MM.1S (cell line): ENCODE measurements at regions not wholly inside any gene's neighbourhood (a gene's known extent, or its start where the extent isn't known, plus 50 kb on each side); places are given as distances from the start of the nearest gene placed in this dataset.

Experiments
- DNase-seq: peaks from one replicate; pipeline ENCODE4 v3.0.0-alpha.2; 2015
- H2AFZ ChIP-seq: fragments of 300-600 bp; sonication (generic); 2 replicates; pipeline ENCODE4 v1.6.0; 2016; ENCODE audit warnings: antibody characterized with exemption, low read length
- H3F3A ChIP-seq: fragments of 300-600 bp; sonication (generic); 2 replicates; pipeline ENCODE4 v1.6.1; 2016; ENCODE audit warnings: mild to moderate bottlenecking, antibody characterized with exemption, low read length, moderate library complexity, mixed read lengths; ENCODE audit not compliant: insufficient read depth
- H3K27ac ChIP-seq: fragments of 300-600 bp; sonication (generic); 2 replicates; pipeline ENCODE4 v1.5.1; 2016; ENCODE audit warnings: mild to moderate bottlenecking, low read length
- H3K27me3 ChIP-seq: fragments of 300-600 bp; sonication (generic); replicated peaks from 2 replicates; pipeline ENCODE4 v1.6.0; 2016; ENCODE audit warnings: low read length; ENCODE audit not compliant: insufficient read depth
- H3K36me3 ChIP-seq: fragments of 300-600 bp; sonication (generic); replicated peaks from 2 replicates; pipeline ENCODE4 v1.6.1; 2016; ENCODE audit warnings: mild to moderate bottlenecking, low read length, mixed read lengths; ENCODE audit not compliant: insufficient read depth
- H3K4me1 ChIP-seq: fragments of 300-600 bp; sonication (generic); 2 replicates; pipeline ENCODE4 v1.6.1; 2016; ENCODE audit warnings: low read length, mixed read lengths
- H3K4me2 ChIP-seq: fragments of 300-600 bp; sonication (generic); 2 replicates; pipeline ENCODE4 v1.6.0; 2016; ENCODE audit warnings: low read depth, low read length
- H3K4me3 ChIP-seq: fragments of 300-600 bp; sonication (generic); 2 replicates; pipeline ENCODE4 v1.5.1; 2016; ENCODE audit warnings: low read length, mixed read lengths
- H3K79me2 ChIP-seq: fragments of 300-600 bp; sonication (generic); 2 replicates; pipeline ENCODE4 v1.6.1; 2016; ENCODE audit warnings: mixed run types, low read length, mixed read lengths
- H3K9ac ChIP-seq: fragments of 300-600 bp; sonication (generic); 2 replicates; pipeline ENCODE4 v1.6.1; 2016; ENCODE audit warnings: low read length, mixed read lengths
- H3K9me2 ChIP-seq: fragments of 300-600 bp; sonication (generic); replicated peaks from 2 replicates; pipeline ENCODE4 v1.6.1; 2016; ENCODE audit warnings: mild to moderate bottlenecking, low read length, mixed read lengths; ENCODE audit not compliant: insufficient read depth
- H3K9me3 ChIP-seq: fragments of 300-600 bp; sonication (generic); replicated peaks from 2 replicates; pipeline ENCODE4 v1.6.1; 2016; ENCODE audit warnings: mild to moderate bottlenecking, low read length, mixed read lengths; ENCODE audit not compliant: insufficient read depth
- H4K20me1 ChIP-seq: fragments of 300-600 bp; sonication (generic); 2 replicates; pipeline ENCODE4 v1.6.1; 2016; ENCODE audit warnings: mild to moderate bottlenecking, low read length, moderate library complexity, mixed read lengths; ENCODE audit not compliant: insufficient read depth
- EZH2 ChIP-seq: fragments of 300-600 bp; sonication (generic); optimal IDR thresholded peaks from 2 replicates; pipeline ENCODE3; 2017; ENCODE audit warnings: low read depth, mild to moderate bottlenecking, antibody characterized with exemption, low read length, mixed read lengths
- EZH2phosphoT487 ChIP-seq: fragments of 300-600 bp; sonication (generic); IDR thresholded peaks from 2 replicates; pipeline ENCODE4 v1.6.1; 2018; ENCODE audit warnings: antibody characterized with exemption, low read length
- TF ChIP-seq, protein P1 (sequence below): fragments of 300-600 bp; sonication (generic); IDR thresholded peaks from 2 replicates; pipeline ENCODE4 v1.5.1; 2016; ENCODE audit warnings: antibody characterized with exemption, low read length, mixed read lengths

GRCh38 chr1:17914131-17914530 lies 159.0 kb downstream of the ACTL8 start:
- H3K36me3 ChIP-seq: no peaks in the 10 kb centered on the region
- no peaks in the 10 kb centered on the region for H4K20me1 ChIP-seq
- no peak overlapping the region for H3K27ac ChIP-seq
- H3K9me2 ChIP-seq: no peaks in the 10 kb centered on the region
- no peak overlapping the region for H3K4me3 ChIP-seq
- no peaks in the 10 kb centered on the region for H3F3A ChIP-seq
- TF ChIP-seq EZH2 (no peak), EZH2phosphoT487 (no peak)
- TF ChIP-seq, protein P1, sequence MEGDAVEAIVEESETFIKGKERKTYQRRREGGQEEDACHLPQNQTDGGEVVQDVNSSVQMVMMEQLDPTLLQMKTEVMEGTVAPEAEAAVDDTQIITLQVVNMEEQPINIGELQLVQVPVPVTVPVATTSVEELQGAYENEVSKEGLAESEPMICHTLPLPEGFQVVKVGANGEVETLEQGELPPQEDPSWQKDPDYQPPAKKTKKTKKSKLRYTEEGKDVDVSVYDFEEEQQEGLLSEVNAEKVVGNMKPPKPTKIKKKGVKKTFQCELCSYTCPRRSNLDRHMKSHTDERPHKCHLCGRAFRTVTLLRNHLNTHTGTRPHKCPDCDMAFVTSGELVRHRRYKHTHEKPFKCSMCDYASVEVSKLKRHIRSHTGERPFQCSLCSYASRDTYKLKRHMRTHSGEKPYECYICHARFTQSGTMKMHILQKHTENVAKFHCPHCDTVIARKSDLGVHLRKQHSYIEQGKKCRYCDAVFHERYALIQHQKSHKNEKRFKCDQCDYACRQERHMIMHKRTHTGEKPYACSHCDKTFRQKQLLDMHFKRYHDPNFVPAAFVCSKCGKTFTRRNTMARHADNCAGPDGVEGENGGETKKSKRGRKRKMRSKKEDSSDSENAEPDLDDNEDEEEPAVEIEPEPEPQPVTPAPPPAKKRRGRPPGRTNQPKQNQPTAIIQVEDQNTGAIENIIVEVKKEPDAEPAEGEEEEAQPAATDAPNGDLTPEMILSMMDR: no peak
- H3K79me2 ChIP-seq: no peaks in the 10 kb centered on the region
- H3K9ac ChIP-seq: no peak overlapping the region
- H3K4me2 ChIP-seq: no peak overlapping the region
- H2AFZ ChIP-seq: no peak overlapping the region
- H3K27me3 ChIP-seq: peaks cover 77% of the 10 kb centered on the region
- no peaks in the 10 kb centered on the region for H3K9me3 ChIP-seq
- no peaks in the 10 kb centered on the region for H3K4me1 ChIP-seq
- DNase-seq: no peak

DNA sequence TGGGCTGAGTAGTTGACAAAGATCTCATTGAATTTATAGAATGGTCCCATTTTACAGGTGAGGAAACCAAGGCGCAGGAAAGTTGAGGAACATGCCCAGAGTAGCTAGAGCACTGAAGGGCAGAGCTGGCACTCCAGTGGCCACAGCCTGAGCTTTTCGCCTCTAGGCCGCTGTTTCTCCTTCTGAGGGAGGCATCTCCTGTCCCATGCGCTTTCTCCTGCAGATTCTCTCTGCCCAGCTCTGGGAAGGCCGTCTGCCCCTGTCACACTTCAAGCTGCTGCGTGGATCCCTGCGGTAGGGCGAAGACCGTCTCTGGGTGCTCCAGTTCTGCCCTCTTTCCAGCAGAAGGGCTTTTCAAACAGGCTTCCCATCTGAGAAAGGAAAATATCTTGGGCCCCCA lies 159.9 kb downstream of the ACTL8 start:
- no peak for DNase-seq
- Histone ChIP-seq H3K9me2 (no peaks in the 10 kb centered on the region), H3K4me3 (no peak overlapping the region), H3K9ac (no peak overlapping the region), H3K79me2 (no peaks in the 10 kb centered on the region), H2AFZ (no peak overlapping the region), H3K27me3 (peaks cover 72% of the 10 kb centered on the region), H3K4me2 (no peak overlapping the region), H3K9me3 (no peaks in the 10 kb centered on the region), H3K27ac (no peak overlapping the region), H3F3A (no peaks in the 10 kb centered on the region), H3K4me1 (no peaks in the 10 kb centered on the region), H4K20me1 (no peaks in the 10 kb centered on the region), H3K36me3 (no peaks in the 10 kb centered on the region)
- TF ChIP-seq EZH2 (no peak), EZH2phosphoT487 (no peak)
- TF ChIP-seq, protein P1: no peak

DNA sequence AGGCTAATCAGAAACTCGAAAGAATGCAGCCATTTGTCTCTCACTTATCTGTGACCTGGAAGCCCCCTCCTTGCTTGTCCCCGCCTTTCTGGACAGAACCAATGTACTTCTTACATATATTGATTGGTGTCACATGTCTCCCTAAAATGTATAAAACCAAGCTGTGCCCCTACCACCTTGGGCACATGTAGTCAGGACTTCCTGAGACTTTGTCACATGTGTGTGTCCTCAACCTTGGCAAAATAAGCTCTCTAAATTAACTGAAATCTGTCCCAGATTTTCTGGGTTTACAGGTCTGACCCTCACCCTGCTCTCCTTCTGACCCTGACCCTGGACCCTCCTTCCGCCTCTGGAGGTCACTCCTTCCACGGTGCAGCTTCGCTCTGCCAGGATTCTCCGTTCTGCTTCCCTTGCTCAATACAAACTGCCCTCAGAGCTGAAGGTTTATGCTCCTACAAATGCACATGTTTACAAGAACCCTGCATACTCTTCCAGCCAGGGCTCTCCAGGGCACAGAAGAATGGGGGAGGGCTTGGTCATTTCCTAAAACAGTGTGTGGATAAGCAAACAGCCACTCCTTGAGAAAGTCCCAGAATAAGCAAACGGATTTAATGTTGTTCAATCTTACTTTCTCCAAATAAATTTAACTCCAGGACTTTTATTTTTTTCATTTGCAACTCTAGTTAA lies 160.5 kb downstream of the ACTL8 start:
- no peak overlapping the region for H3K4me3 ChIP-seq
- no peaks in the 10 kb centered on the region for H3K79me2 ChIP-seq
- H3K9ac ChIP-seq: no peak overlapping the region
- DNase-seq: no peak
- H4K20me1 ChIP-seq: no peaks in the 10 kb centered on the region
- no peaks in the 10 kb centered on the region for H3K9me2 ChIP-seq
- no peaks in the 10 kb centered on the region for H3K4me1 ChIP-seq
- H3K9me3 ChIP-seq: no peaks in the 10 kb centered on the region
- no peak overlapping the region for H2AFZ ChIP-seq
- H3F3A ChIP-seq: no peaks in the 10 kb centered on the region
- TF ChIP-seq, protein P1: no peak
- TF ChIP-seq EZH2: no peak
- TF ChIP-seq EZH2phosphoT487: no peak
- no peak overlapping the region for H3K27ac ChIP-seq
- H3K36me3 ChIP-seq: no peaks in the 10 kb centered on the region
- H3K4me2 ChIP-seq: no peak overlapping the region
- H3K27me3 ChIP-seq: peaks cover 69% of the 10 kb centered on the region
